Caco-2 (cell line): ENCODE measurements at regions not wholly inside any gene's neighbourhood (a gene's known extent, or its start where the extent isn't known, plus 50 kb on each side); places are given as distances from the start of the nearest gene placed in this dataset.

Experiments used
- BruUV-seq: library from RNA; stranded (reverse); fragments of 400-500 nt; replicated peaks from 2 replicates; lab custom pipeline; 2021; lab: Mats Ljungman, UMichigan
- CTCF ChIA-PET: fragments of 300-600 bp; sonication (Branson Sonifier 250); formaldehyde crosslinking; loops from one replicate; lab custom pipeline; 2022; ENCODE audit warnings: antibody characterized with exemption; lab: Charles Lee
- POLR2A ChIA-PET: fragments of 300-600 bp; sonication (Branson Sonifier 250); formaldehyde crosslinking; loops from one replicate; lab custom pipeline; 2022; ENCODE audit warnings: antibody characterized with exemption; lab: Charles Lee
- DNase-seq, 2 experiments: peaks; one replicate each; pipeline versions ENCODE4 v3.0.0 to v3.0.0-alpha.2; 2020 to 2022
- H3K27me3 ChIP-seq: replicated peaks from 2 replicates; pipeline ENCODE4 v1.6.0; 2011; ENCODE audit warnings: low read length; ENCODE audit not compliant: control insufficient read depth, insufficient read depth
- H3K36me3 ChIP-seq: 2 replicates; pipeline ENCODE4 v1.5.1; 2011; ENCODE audit warnings: low read length; ENCODE audit not compliant: control insufficient read depth, insufficient read depth
- H3K4me1 ChIP-seq: fragments of 250-450 bp; sonication (Bioruptor Pico); 2 replicates; pipeline ENCODE4 v1.5.1; 2020; ENCODE audit warnings: mild to moderate bottlenecking
- H3K4me3 ChIP-seq: 2 replicates; pipeline ENCODE4 v1.5.1; 2011; ENCODE audit warnings: low read depth, mild to moderate bottlenecking, control low read depth, low read length
- H3K9me3 ChIP-seq: fragments of 250-450 bp; sonication (Bioruptor Pico); 2 replicates; pipeline ENCODE4 v1.5.1; 2020; ENCODE audit warnings: mild to moderate bottlenecking, moderate library complexity
- H3K27ac Mint-ChIP-seq: one replicate; pipeline ENCODE4 v1.8.0; 2022; ENCODE audit warnings: mixed read lengths; ENCODE audit not compliant: unreplicated experiment
- H3K27me3 Mint-ChIP-seq: one replicate; pipeline ENCODE4 v1.8.0; 2022; ENCODE audit warnings: mixed read lengths; ENCODE audit not compliant: insufficient read depth, unreplicated experiment
- H3K36me3 Mint-ChIP-seq: one replicate; pipeline ENCODE4 v1.8.0; 2022; ENCODE audit warnings: mild to moderate bottlenecking, mixed read lengths; ENCODE audit not compliant: insufficient read depth, unreplicated experiment
- H3K4me1 Mint-ChIP-seq: one replicate; pipeline ENCODE4 v1.8.0; 2022; ENCODE audit warnings: low read depth, mixed read lengths; ENCODE audit not compliant: unreplicated experiment
- H3K4me3 Mint-ChIP-seq: one replicate; pipeline ENCODE4 v1.8.0; 2022; ENCODE audit warnings: mild to moderate bottlenecking, moderate library complexity, mixed read lengths; ENCODE audit not compliant: unreplicated experiment
- H3K9me3 Mint-ChIP-seq: one replicate; pipeline ENCODE4 v1.8.0; 2022; ENCODE audit warnings: mixed read lengths; ENCODE audit not compliant: unreplicated experiment
- CTCF ChIP-seq, 2 experiments: fragments of 200-600 bp in 1 of 2; IDR thresholded peaks; 1 replicate in 1 of 2; 2 replicates in 1 of 2; pipeline versions ENCODE4 v1.5.1 to v1.8.0; 2011 to 2022; ENCODE audit warnings: antibody characterized with exemption in 1 of 2, control low read depth in 1 of 2, inconsistent platforms in 1 of 2, low read depth in 1 of 2, low read length in 1 of 2, mild to moderate bottlenecking in 1 of 2, moderate library complexity in 1 of 2; ENCODE audit not compliant: insufficient read depth in 1 of 2, severe bottlenecking in 1 of 2, unreplicated experiment in 1 of 2
- intact Hi-C: fragments of 100-400 bp; cut with micrococcal nuclease; formaldehyde crosslinking; loops from one replicate; pipeline ENCODE4 v1.10.0; 2022; ENCODE audit not compliant: unreplicated experiment

GRCh38 chr17:36791942-36792475, 145.3 kb upstream of the LHX1 start:
- Mint-ChIP-seq H3K9me3 (no peaks in the 10 kb centered on the region), H3K4me1 (no peaks in the 10 kb centered on the region), H3K36me3 (no peaks in the 10 kb centered on the region), H3K4me3 (no peak overlapping the region), H3K27ac (no peak overlapping the region), H3K27me3 (peaks cover 24% of the 10 kb centered on the region)
- H3K9me3 ChIP-seq = no peaks in the 10 kb centered on the region
- H3K4me1 ChIP-seq = no peaks in the 10 kb centered on the region
- CTCF ChIA-PET = interaction anchor here (0.6 kb wide), 1 partner anchor 255 kb away, joined by 6 read pairs; no protein-coding TSS in a partner anchor
- H3K27me3 ChIP-seq = no peaks in the 10 kb centered on the region; the same call in 1 of the 2 replicates
- POLR2A ChIA-PET = no interaction called here
- H3K4me3 ChIP-seq = no peak overlapping the region
- BruUV-seq = no TSS peak
- intact Hi-C loops = no loop called here
- DNase-seq = no peak
- no peak for TF ChIP-seq CTCF (IDR thresholded peaks at IDR 0.05; ENCODE audit: insufficient read depth in 1 of 2, low read depth in 1 of 2, low read length in 1 of 2, severe bottlenecking in 1 of 2, unreplicated experiment in 1 of 2)
- H3K36me3 ChIP-seq = no peaks in the 10 kb centered on the region

GRCh38 chr17:36792849-36793248, 144.4 kb upstream of the LHX1 start:
- H3K4me1 Mint-ChIP-seq = no peaks in the 10 kb centered on the region
- intact Hi-C loops = no loop called here
- BruUV-seq = no TSS peak
- H3K36me3 Mint-ChIP-seq = no peaks in the 10 kb centered on the region
- H3K9me3 ChIP-seq = no peaks in the 10 kb centered on the region
- no peak overlapping the region for H3K4me3 ChIP-seq
- no peaks in the 10 kb centered on the region for H3K36me3 ChIP-seq
- H3K27me3 ChIP-seq = no peaks in the 10 kb centered on the region; the same call in 1 of the 2 replicates
- no peak overlapping the region for H3K27ac Mint-ChIP-seq
- no peak for DNase-seq
- CTCF ChIA-PET = interaction anchor here (0.6 kb wide), 1 partner anchor 254 kb away, joined by 6 read pairs; no protein-coding TSS in a partner anchor
- H3K27me3 Mint-ChIP-seq = peaks cover 27% of the 10 kb centered on the region
- POLR2A ChIA-PET = no interaction called here
- H3K4me3 Mint-ChIP-seq = no peak overlapping the region
- no peaks in the 10 kb centered on the region for H3K9me3 Mint-ChIP-seq
- TF ChIP-seq CTCF (IDR thresholded peaks at IDR 0.05; ENCODE audit: insufficient read depth in 1 of 2, low read depth in 1 of 2, low read length in 1 of 2, severe bottlenecking in 1 of 2, unreplicated experiment in 1 of 2) = no peak
- no peaks in the 10 kb centered on the region for H3K4me1 ChIP-seq

- H3K27ac Mint-ChIP-seq = no peak overlapping the region
- Histone ChIP-seq H3K4me3 (no peak overlapping the region), H3K9me3 (no peaks in the 10 kb centered on the region), H3K36me3 (no peaks in the 10 kb centered on the region), H3K4me1 (no peaks in the 10 kb centered on the region), H3K27me3 (no peaks in the 10 kb centered on the region; the same call in 1 of the 2 replicates)
- CTCF ChIA-PET = no interaction called here
- TF ChIP-seq CTCF (IDR thresholded peaks at IDR 0.05; ENCODE audit: insufficient read depth in 1 of 2, low read depth in 1 of 2, low read length in 1 of 2, severe bottlenecking in 1 of 2, unreplicated experiment in 1 of 2) = no peak
- no peak overlapping the region for H3K4me3 Mint-ChIP-seq
- BruUV-seq = no TSS peak
- POLR2A ChIA-PET = no interaction called here
- no peaks in the 10 kb centered on the region for H3K4me1 Mint-ChIP-seq
- no peak for DNase-seq
- intact Hi-C loops = no loop called here
- H3K36me3 Mint-ChIP-seq = no peaks in the 10 kb centered on the region
- peaks cover 34% of the 10 kb centered on the region for H3K27me3 Mint-ChIP-seq
- no peaks in the 10 kb centered on the region for H3K9me3 Mint-ChIP-seq
These were observed 143.3 kb upstream of the LHX1 start for GRCh38 chr17:36793976-36794375.
